HCT116 (cell line): ENCODE measurements at regions not wholly inside any gene's neighbourhood (a gene's known extent, or its start where the extent isn't known, plus 50 kb on each side); places are given as distances from the start of the nearest gene placed in this dataset.

Experiments used
- ATAC-seq: fragments of 200-7000 bp; cut with Tn5 transposase; 2 replicates; pipeline ENCODE4 v1.9.1; 2020; ENCODE audit warnings: mild to moderate bottlenecking, moderate library complexity
- BruUV-seq: library from RNA; stranded (reverse); fragments of 400-500 nt; replicated peaks from 2 replicates; lab custom pipeline; 2021; lab: Mats Ljungman, UMichigan
- CTCF ChIA-PET: fragments of 300-600 bp; sonication (Branson Sonifier 250); formaldehyde crosslinking; loops from one replicate; lab custom pipeline; 2021; ENCODE audit warnings: antibody characterized with exemption; lab: Charles Lee
- POLR2A ChIA-PET: fragments of 300-600, 350-600 bp; sonication (Branson Sonifier 250); formaldehyde crosslinking; loops from one replicate; lab custom pipeline; 2021; ENCODE audit warnings: antibody characterized with exemption; lab: Charles Lee
- RAD21 ChIA-PET, 2 experiments: fragments of 300-600 bp; sonication (Branson Sonifier 250); formaldehyde crosslinking; loops; one replicate each; lab custom pipeline; 2023; ENCODE audit warnings: low total read pairs in 2 of 2; ENCODE audit not compliant: uncharacterized antibody in 2 of 2, unreplicated experiment in 2 of 2, low non-redundant PET in 1 of 2; lab: Charles Lee
- DNase-seq: peaks from one replicate; pipeline ENCODE4 v3.0.0-alpha.2; 2010; ENCODE audit warnings: low read depth, low spot score
- H2AFZ ChIP-seq: fragments of 200-600 bp; shearing (Covaris generic), sonication (generic); 2 replicates; pipeline ENCODE4 v1.6.1; 2017; ENCODE audit warnings: low read depth, mixed run types, mixed read lengths, antibody characterized with exemption, low read length; ENCODE audit not compliant: poor library complexity, severe bottlenecking
- H3K27ac ChIP-seq: 2 replicates; pipeline ENCODE4 v1.5.1; 2012; ENCODE audit warnings: low read depth, low read length
- H3K27me3 ChIP-seq: fragments of 200-600 bp; sonication (generic); 2 replicates; pipeline ENCODE4 v1.6.1; 2016; ENCODE audit warnings: mixed run types, low read length, mixed read lengths; ENCODE audit not compliant: insufficient read depth
- H3K36me3 ChIP-seq, 2 experiments: fragments of 200-500 bp in 1 of 2; fragments of 200-600 bp in 1 of 2; sonication (Bioruptor generic) in 1 of 2; sonication (generic) in 1 of 2; 2 replicates each; pipeline versions ENCODE4 v1.5.1 to v1.6.1; 2014 to 2016; ENCODE audit warnings: low read length in 2 of 2, inconsistent platforms in 1 of 2, mixed read lengths in 1 of 2, mixed run types in 1 of 2; ENCODE audit not compliant: insufficient read depth in 2 of 2, control insufficient read depth in 1 of 2
- H3K4me1 ChIP-seq, 2 experiments: fragments of 200-600 bp in 1 of 2; sonication (generic) in 1 of 2; 2 replicates each; pipeline versions ENCODE4 v1.5.1 to v1.6.1; 2012 to 2017; ENCODE audit warnings: low read length in 2 of 2, inconsistent platforms in 1 of 2, mild to moderate bottlenecking in 1 of 2, mixed read lengths in 1 of 2, mixed run types in 1 of 2, moderate library complexity in 1 of 2; ENCODE audit not compliant: insufficient read depth in 2 of 2, control insufficient read depth in 1 of 2
- H3K4me2 ChIP-seq: fragments of 200-600 bp; sonication (generic); 2 replicates; pipeline ENCODE4 v1.6.1; 2017; ENCODE audit warnings: mixed run types, low read length, mixed read lengths
- H3K4me3 ChIP-seq, 2 experiments: fragments of 200-600 bp in 1 of 2; sonication (generic) in 1 of 2; replicated peaks in 1 of 2; 2 replicates each; pipeline ENCODE4 v1.5.1; 2011 to 2016; ENCODE audit warnings: low read length in 2 of 2, control low read depth in 1 of 2, low read depth in 1 of 2, mild to moderate bottlenecking in 1 of 2, mixed read lengths in 1 of 2, mixed run types in 1 of 2
- H3K79me2 ChIP-seq: fragments of 200-600 bp; sonication (generic); 2 replicates; pipeline ENCODE4 v1.6.1; 2017; ENCODE audit warnings: mild to moderate bottlenecking, mixed run types, low read length, moderate library complexity, mixed read lengths; ENCODE audit not compliant: insufficient read depth
- H3K9ac ChIP-seq: fragments of 200-600 bp; sonication (generic); 2 replicates; pipeline ENCODE4 v1.6.1; 2016; ENCODE audit warnings: low read length, mixed read lengths
- H3K9me2 ChIP-seq: fragments of 200-600 bp; sonication (generic), shearing (Covaris generic); 2 replicates; pipeline ENCODE4 v1.6.1; 2017; ENCODE audit warnings: mixed run types, mild to moderate bottlenecking, moderate library complexity; ENCODE audit not compliant: insufficient read depth
- H3K9me3 ChIP-seq, 2 experiments: fragments of 200-500 bp in 1 of 2; fragments of 200-600 bp in 1 of 2; sonication (Bioruptor generic) in 1 of 2; sonication (generic) in 1 of 2; 2 replicates each; pipeline ENCODE4 v1.6.1; 2014 to 2017; ENCODE audit warnings: low read length in 2 of 2, mixed read lengths in 2 of 2, inconsistent platforms in 1 of 2, low read depth in 1 of 2, mild to moderate bottlenecking in 1 of 2, mixed run types in 1 of 2, moderate library complexity in 1 of 2; ENCODE audit not compliant: control insufficient read depth in 1 of 2, insufficient read depth in 1 of 2
- H4K20me1 ChIP-seq: fragments of 200-600 bp; sonication (generic), shearing (Covaris generic); 2 replicates; pipeline ENCODE4 v1.6.1; 2017; ENCODE audit warnings: mixed run types, mild to moderate bottlenecking, moderate library complexity; ENCODE audit not compliant: insufficient read depth
- ATF3 ChIP-seq: IDR thresholded peaks from 2 replicates; pipeline ENCODE4 v1.6.1; 2012
- CBX3 ChIP-seq: IDR thresholded peaks from 2 replicates; pipeline ENCODE4 v1.6.1; 2012; ENCODE audit warnings: low read depth
- CTCF ChIP-seq, 3 experiments: fragments of 200-600 bp in 1 of 3; sonication (generic) in 1 of 3; IDR thresholded peaks in 2 of 3; conservative IDR thresholded peaks in 1 of 3; 2 replicates each; pipeline ENCODE4 v1.5.1; 2012 to 2017; ENCODE audit warnings: low read depth in 2 of 3, low read length in 2 of 3, antibody characterized with exemption in 1 of 3, borderline replicate concordance in 1 of 3, control low read depth in 1 of 3, mild to moderate bottlenecking in 1 of 3, mixed read lengths in 1 of 3, mixed run types in 1 of 3, moderate library complexity in 1 of 3; ENCODE audit not compliant: insufficient read depth in 1 of 3
- ELF1 ChIP-seq: IDR thresholded peaks from 2 replicates; pipeline ENCODE4 v1.6.1; 2012; ENCODE audit warnings: low read depth, borderline replicate concordance
- EZH2 ChIP-seq: fragments of 200-600 bp; sonication (generic); IDR thresholded peaks from 2 replicates; pipeline ENCODE4 v1.6.1; 2017; ENCODE audit warnings: antibody characterized with exemption, mixed run types
- FOSL1 ChIP-seq: IDR thresholded peaks from 2 replicates; pipeline ENCODE4 v1.6.1; 2012; ENCODE audit warnings: low read depth
- JUND ChIP-seq: IDR thresholded peaks from 2 replicates; pipeline ENCODE4 v1.6.1; 2012
- MAX ChIP-seq: IDR thresholded peaks from 2 replicates; pipeline ENCODE4 v1.6.1; 2012
- RAD21 ChIP-seq: IDR thresholded peaks from 2 replicates; pipeline ENCODE4 v1.6.1; 2012; ENCODE audit warnings: low read depth, mild to moderate bottlenecking
- SIN3A ChIP-seq: IDR thresholded peaks from 2 replicates; pipeline ENCODE4 v1.6.1; 2012; ENCODE audit warnings: low read depth
- SP1 ChIP-seq: IDR thresholded peaks from 2 replicates; pipeline ENCODE4 v1.6.1; 2012; ENCODE audit warnings: low read depth
- SRF ChIP-seq: IDR thresholded peaks from 2 replicates; pipeline ENCODE4 v1.6.1; 2012; ENCODE audit warnings: low read depth
- YY1 ChIP-seq: IDR thresholded peaks from 2 replicates; pipeline ENCODE4 v1.6.1; 2011; ENCODE audit warnings: low read length, low read depth, moderate library complexity, mild to moderate bottlenecking; ENCODE audit not compliant: insufficient replicate concordance; ENCODE audit errors: extremely low read depth
- intact Hi-C: fragments of 100-400 bp; cut with micrococcal nuclease; formaldehyde crosslinking; loops from 2 replicates; pipeline ENCODE4 v1.10.0; 2022

- POLR2A ChIA-PET: no interaction called here
- Histone ChIP-seq H3K4me1 (no peaks in the 10 kb centered on the region), H2AFZ (no peak overlapping the region), H3K9me3 (no peaks in the 10 kb centered on the region), H3K36me3 (no peaks in the 10 kb centered on the region), H3K4me3 (no peak overlapping the region), H4K20me1 (no peaks in the 10 kb centered on the region), H3K9me2 (no peaks in the 10 kb centered on the region), H3K4me2 (no peak overlapping the region), H3K9ac (no peak overlapping the region), H3K79me2 (no peaks in the 10 kb centered on the region), H3K27me3 (no peaks in the 10 kb centered on the region), H3K27ac (no peak overlapping the region)
- DNase-seq (no peak), ATAC-seq (no peak)
- CTCF ChIA-PET: interaction anchor here (0.6 to 1.1 kb wide), 3 partner anchors 22 to 589 kb away, joined by 3 read pairs; no protein-coding TSS in a partner anchor
- intact Hi-C loops: loop anchor here (10.0 kb wide), 1 partner anchor 801 kb away; no protein-coding TSS in a partner anchor
- BruUV-seq: no TSS peak
- RAD21 ChIA-PET: no interaction called here
- TF ChIP-seq YY1 (no peak), RAD21 (peak; percentile 22; the same call in 1 of the 2 replicates), CBX3 (no peak), ATF3 (no peak), ELF1 (no peak), JUND (no peak), SRF (no peak), SIN3A (no peak), CTCF (IDR thresholded peaks at IDR 0.05 in 2 of 3, conservative IDR thresholded peaks at IDR 0.05 in 1 of 3; ENCODE audit: borderline replicate concordance in 1 of 3, insufficient read depth in 1 of 3, low read depth in 2 of 3, low read length in 2 of 3) (peak in 2 of 3 experiments; percentile 17 to 61; a peak in 3 of 6 replicates), EZH2 (no peak), FOSL1 (no peak), SP1 (no peak), MAX (no peak)
These were observed 303.4 kb upstream of the NRXN1 start for GRCh38 chr2:51335087-51336058.
